Activated T-cell treated with anti-CD3 and anti-CD28 coated beads for 1 hour (primary cell): ENCODE measurements at regions not wholly inside any gene's neighbourhood (a gene's known extent, or its start where the extent isn't known, plus 50 kb on each side); places are given as distances from the start of the nearest gene placed in this dataset.
"Not testable (repeated sequence)": the region's sequence is repeated elsewhere in the genome, so short reads cannot be mapped to it uniquely, and the experiment has no call there.

Experiments
- DNase-seq: peaks from one replicate; pipeline ENCODE4 v3.0.0-alpha.2; 2020; ENCODE audit warnings: low read depth

DNA sequence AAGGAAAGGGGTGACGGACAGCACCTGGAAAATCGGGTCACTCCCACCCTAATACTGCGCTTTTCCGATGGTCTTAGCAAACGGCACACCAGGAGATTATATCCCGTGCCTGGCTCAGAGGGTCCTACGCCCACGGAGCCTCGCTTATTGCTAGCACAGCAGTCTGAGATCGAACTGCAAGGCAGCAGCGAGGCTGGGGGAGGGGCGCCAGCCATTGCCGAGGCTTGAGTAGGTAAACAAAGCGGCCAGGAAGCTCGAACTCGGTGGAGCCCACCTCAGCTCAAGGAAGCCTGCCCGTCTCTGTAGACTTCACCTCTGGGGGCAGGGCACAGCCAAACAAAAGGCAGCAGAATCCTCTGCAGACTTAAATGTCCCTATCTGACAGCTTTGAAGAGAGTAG is 91.5 kb upstream of the MBIP start:
- DNase-seq = not testable (repeated sequence)

DNA sequence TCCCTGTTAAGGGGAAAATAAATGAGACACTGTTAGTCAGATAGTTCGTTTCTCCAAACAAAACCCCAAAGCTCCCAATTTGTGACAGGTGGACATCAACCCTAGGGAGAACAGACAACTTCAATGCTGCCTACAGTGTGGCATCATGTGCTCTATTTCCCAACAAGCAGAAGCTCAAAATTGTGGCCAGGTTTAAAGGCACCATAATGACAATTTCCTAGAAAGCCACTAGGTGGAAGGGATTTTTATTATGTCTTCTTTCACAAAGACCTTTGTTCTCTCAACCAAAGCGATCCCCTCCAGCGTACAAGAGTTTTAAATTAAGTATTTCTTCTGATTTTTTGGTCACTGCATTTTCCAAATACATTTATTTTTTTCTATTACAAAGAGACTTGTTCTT is 88.0 kb upstream of the MBIP start:
- no peak for DNase-seq

DNA sequence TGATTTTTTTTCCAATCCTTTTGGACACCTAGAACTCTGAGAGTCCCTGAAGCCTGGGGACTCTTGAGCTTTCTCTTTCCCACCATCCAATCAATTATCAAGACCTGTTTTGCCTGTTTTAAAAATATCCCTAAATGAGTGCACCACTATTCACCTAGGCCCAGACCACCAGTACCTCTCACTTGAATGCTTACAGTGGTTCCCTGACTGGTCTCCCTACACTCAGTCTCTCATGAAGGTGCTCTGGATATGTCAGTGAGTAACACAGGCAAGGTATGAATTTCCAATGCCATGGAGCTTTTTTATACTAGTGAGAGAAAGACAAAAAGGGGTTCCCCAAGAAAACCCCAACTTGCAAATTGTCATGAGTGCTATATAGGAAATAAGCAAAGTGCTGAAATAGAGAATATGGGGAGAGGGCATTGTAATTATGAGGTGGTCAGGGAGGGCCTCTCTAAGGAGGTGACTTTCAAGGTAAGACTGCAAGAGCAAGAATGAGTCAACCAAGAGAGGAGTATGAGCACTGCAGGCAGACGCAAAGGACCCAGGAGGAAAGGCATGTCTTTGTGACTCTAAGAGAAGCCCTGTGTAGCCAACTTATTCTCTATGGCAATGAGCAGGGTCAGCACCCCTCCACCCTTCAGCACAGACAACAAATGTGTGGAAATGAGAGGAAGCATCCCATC is 85.3 kb upstream of the MBIP start:
- no peak for DNase-seq

DNA sequence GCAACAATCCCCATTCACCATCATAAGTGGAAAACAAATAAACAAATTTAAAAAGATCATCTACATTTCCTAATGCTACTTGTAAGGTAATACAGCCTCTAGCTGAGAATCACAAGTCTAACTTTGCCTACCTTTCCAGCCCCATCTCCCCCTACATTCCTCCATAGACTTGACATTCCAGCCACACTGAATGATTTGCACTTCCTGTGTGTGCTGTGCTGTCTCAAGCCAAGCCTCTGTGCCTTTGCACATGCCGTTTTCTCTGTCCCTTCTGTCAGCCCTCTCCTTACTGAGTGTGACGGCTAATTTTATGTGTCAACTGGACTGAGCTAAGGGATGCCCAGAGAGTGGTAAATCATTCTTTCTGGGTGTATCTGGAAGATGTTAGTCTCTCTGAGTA is 82.4 kb upstream of the MBIP start:
- no peak for DNase-seq

DNA sequence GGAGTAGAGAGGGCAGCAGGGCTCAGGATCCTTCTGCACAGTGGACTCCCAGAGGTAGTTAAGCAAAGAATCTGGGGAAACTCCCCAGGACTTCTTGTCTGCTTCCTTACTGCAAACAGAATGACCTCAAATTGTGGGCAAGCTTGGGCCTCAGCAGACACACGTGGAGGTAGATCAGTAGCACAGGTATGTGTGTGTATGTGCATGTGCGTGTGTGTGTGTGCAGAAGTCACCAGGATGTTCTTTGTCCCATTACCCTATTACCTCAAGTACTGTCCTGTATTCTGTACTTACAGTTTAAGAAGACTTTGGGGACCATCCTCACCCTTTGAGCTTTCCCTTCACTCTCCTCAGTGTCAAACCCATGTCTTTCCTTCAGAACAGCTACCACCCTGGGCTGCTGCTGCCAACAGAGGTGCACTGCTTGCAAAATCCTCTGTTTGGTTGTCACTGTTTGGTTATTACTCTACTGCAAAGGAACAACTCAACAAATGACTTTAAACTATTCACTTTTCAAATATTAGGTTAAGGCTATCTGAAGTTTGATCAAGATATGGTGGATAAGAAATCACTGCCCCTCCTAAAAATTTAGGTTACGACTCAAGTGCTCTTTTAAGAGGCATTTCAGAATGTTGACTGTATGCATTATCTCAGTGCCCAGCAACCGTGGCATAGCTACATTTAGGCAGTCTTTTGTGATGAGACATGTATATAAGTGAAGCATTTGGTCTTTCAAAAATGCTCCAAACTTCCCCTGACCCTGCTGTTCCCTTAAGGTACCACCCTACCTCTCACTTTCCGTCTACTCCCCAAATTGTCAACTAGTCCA is 78.2 kb upstream of the MBIP start:
- no peak for DNase-seq

DNA sequence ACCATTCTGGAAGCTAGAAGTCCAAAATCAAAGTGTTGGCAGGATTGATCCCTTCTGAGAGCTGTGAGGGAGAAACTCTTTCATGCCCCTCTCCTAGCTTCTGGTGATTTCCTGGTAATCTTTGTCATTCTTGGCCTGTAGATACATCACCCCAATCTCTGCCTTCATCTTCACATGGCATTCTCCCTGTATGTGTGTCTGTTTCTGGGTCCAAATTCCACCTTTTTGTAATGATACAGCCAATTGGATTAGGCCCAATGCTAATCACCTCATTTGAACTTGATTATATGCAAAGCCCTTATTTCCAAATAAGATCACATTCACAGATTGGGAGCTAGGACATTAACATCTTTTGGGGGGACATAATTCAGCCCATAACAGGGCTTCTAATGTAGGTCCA is 76.9 kb upstream of the MBIP start:
- no peak for DNase-seq

DNA sequence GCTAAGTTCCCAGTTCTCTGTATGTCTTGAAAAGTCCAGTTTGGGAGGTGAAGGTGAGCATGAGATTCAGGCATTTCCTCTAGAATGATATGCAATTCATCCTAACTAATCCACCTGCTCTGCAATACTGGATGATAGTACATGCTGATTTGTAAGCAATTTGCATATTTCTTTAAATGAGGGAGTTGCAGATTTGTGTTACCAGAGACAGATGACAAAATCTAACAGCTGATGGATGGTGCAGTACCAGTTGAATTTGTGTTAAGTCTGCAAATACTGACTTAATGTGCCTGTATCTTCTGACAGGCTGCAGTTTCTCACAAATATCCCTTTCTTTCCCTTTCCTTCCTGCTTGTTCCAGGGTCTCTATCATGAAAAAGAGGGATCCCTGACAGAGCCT is 76.4 kb upstream of the MBIP start:
- DNase-seq = no peak

DNA sequence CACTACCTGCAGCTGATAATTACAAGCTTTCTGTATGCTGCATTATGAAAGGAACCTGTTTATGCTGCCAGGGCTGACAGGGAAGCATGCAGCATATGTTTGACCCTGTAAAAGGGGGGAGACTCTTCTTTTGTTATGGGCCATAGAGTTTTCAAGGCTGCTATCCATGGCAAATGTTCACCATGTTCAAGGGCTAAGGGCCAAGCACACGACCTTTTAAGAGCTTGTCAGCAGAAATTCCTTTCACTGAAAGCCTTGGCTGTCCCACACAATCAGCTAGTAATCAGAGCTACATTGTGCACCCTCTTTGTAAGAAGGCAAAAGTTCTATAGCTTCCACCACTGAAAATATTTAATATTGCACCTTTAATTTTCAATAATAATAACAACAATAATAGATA is 74.2 kb upstream of the MBIP start:
- DNase-seq = no peak

DNA sequence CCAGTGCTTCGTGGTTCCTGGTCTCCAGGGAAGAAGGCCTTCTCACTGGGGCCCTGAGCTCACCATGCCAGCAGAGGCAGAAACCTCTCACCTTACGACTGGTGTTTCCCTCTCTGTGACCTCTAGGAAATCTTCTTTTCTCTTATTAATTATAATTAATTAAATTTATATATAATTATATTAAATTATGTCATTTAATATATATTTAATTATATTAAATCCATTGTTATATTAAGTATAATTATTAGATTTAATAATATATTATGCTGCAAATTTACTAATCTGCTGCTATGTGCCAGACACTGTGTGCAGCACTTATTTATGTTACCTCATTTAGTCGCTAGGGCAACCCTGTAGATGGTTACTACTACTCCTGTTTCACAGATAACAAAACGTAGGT is 70.3 kb upstream of the MBIP start:
- no peak for DNase-seq

DNA sequence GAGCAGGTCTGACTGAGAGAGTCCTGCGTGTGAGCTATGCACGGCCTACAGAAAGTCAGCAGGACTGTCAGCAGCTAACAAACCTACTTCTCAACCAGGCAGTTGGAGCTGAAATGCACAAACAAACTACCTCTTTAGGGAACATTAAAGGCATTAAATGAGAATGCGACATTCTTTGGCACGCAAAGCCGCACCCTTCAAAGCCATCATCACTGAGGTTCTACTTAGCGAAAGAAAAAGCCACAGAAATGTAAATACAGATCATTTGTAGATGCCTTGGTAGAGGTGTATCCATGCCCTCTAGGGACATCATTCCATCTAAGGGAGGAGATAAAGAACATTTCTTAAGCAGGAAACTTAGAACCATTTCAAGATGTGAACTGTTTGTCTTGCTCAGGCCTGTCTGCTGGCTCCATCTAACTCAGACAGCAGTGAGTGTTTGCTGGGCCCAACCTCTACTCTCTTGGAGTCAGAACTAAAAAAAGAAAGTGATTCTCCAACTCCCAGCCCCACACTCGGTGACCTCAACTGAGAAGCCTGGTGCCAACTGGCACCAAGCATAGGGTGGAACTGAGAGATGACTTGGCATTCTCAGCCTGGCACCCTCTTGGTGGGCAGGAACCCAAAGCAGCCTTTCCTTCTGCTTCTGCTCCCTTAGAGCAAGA is 63.5 kb upstream of the MBIP start:
- DNase-seq = no peak

DNA sequence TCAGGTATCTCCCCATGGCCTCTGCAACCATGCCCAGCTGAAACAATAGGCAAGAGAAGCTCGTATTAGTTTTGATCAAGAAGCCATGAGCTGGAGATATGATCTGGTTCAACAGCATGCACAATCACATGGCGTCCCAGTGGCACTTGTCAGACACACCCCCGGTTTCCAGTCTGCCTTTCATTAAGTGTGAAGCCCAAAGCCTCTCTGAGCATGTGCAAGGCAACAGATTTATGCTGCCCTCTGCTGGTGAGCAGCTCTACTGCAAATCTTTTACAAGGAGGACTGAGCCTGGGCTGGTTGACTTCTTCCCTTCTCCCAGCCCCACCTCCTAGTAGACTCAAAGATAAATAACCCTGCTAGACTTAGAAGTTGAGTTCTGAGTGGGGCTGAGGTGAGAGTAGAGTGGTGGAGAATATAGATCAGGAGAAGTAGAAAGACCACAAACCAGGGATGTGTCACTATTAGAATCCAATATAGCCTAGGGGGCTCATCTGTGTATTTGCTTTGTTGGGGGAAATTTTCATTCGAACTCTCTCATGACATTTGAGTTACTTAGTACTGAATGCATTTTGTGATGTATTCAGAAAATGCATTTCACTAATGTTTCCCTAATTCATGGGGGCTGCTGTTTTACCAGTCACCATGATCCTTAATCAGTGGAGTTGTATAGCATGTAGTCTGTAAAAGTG is 53.7 kb upstream of the MBIP start:
- DNase-seq = peak; percentile 52
